ENCODE measurements at regions not wholly inside any gene's neighbourhood (a gene's known extent, or its start where the extent isn't known, plus 50 kb on each side); places are given as distances from the start of the nearest gene placed in this dataset.

DNA sequence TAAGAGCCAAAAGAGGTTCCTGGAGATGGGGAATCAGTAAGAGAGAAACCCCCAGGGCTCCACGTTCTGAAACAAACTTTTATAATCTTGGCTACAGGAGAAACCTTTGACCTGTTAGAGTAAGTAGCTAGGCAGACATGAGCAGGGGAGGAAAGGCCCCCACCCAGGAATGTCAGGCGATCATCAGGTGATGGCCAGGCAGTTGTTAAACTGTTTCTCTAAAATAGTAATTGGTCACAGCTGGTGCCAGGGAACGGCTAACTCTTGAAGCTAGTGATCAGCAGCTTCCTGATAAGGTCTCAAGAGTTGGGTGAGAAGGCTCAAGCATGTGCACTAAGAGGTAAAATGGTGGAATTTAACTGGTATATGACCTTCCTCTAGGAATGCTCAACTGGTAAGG is 263.8 kb downstream of the HDGFL1 start:
- TF ChIP-seq POLR2A (IDR thresholded peaks at IDR 0.05) (no peak), CTCF (IDR thresholded peaks at IDR 0.05) (no peak)
